ENCODE measurements at regions not wholly inside any gene's neighbourhood (a gene's known extent, or its start where the extent isn't known, plus 50 kb on each side); places are given as distances from the start of the nearest gene placed in this dataset.

DNA sequence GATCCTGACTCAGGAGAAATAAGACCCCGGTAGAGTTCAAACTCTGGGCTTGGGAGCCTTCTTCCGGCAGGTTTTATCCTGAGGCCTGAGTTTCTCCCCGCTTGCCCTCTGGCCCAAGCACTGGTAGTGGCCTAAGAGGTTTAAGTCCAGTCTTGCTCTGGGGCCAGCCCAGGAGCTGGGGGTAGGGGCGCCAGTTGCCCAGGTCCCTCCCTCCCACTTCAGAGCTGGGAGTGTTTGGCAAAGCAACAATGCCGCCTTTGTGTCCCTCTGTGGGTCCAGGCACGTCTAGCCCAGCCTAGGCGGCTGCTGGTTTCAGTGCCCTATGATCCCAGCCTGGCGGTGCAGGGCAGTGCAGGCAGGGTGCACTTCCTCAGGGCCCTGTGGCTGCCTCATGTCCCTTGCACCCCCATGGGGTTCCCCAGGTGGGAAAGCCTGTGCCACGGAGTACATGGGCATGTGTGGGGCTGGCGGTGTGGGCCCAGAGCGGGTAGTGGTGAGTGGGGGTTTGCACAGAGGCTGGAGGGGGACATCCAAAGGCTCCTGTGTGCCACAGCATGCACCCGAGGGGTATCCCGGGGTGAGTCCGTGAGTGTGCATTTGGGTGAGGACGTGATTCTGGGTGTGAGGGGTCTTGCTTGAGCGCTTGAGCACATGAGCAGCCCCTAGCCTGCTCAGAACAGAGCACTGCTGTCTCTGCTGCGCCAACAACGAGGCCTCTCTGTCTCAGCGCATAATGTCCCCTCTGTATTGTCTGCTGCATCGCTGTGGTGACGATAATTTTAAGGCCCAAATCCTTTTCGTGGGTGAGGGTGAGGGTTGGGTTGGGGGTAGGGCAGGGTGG, 61.7 kb upstream of the PSD2 start:
- no peaks in the 10 kb centered on the region for H3K9me3 ChIP-seq (ENCODE audit: low read length)
- H3K9ac ChIP-seq (ENCODE audit: low read length) = no peak overlapping the region
- H3K27me3 ChIP-seq (ENCODE audit: control insufficient read depth in 1 of 2, insufficient read depth in 2 of 2, low read length in 2 of 2) = no peaks in the 10 kb centered on the region
- H3K4me3 ChIP-seq (ENCODE audit: low read depth in 1 of 2, low read length in 2 of 2) = no peak overlapping the region
- H3K27ac ChIP-seq (ENCODE audit: low read depth, low read length) = no peak overlapping the region
- H3K36me3 ChIP-seq (ENCODE audit: insufficient read depth, low read length) = no peaks in the 10 kb centered on the region
- H3K4me1 ChIP-seq (ENCODE audit: insufficient read depth, low read length) = no peaks in the 10 kb centered on the region

DNA sequence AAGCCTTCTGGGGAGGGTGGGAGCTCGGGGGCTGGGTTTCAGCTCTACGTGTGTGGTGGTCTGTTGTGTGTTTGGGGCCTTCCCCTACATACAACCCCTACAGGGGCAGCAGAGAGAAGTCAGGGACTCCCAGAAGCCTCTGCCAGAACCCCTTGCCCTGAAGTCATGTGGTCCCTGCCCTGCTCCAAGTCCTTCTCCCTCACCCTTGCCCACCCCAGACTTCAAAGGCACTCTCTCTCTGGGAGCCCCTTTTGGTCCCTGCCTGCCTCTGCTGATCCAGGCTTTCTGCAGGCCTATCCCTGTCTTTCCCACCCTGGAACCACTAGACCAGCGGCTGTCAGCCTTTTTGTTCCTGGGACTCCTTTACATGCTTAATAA, 61.1 kb upstream of the PSD2 start:
- H3K36me3 ChIP-seq (ENCODE audit: insufficient read depth, low read length) = no peaks in the 10 kb centered on the region
- H3K9ac ChIP-seq (ENCODE audit: low read length) = no peak overlapping the region
- no peaks in the 10 kb centered on the region for H3K9me3 ChIP-seq (ENCODE audit: low read length)
- H3K4me1 ChIP-seq (ENCODE audit: insufficient read depth, low read length) = no peaks in the 10 kb centered on the region
- H3K27me3 ChIP-seq (ENCODE audit: control insufficient read depth in 1 of 2, insufficient read depth in 2 of 2, low read length in 2 of 2) = no peaks in the 10 kb centered on the region
- no peak overlapping the region for H3K4me3 ChIP-seq (ENCODE audit: low read depth in 1 of 2, low read length in 2 of 2)
- no peak overlapping the region for H3K27ac ChIP-seq (ENCODE audit: low read depth, low read length)

DNA sequence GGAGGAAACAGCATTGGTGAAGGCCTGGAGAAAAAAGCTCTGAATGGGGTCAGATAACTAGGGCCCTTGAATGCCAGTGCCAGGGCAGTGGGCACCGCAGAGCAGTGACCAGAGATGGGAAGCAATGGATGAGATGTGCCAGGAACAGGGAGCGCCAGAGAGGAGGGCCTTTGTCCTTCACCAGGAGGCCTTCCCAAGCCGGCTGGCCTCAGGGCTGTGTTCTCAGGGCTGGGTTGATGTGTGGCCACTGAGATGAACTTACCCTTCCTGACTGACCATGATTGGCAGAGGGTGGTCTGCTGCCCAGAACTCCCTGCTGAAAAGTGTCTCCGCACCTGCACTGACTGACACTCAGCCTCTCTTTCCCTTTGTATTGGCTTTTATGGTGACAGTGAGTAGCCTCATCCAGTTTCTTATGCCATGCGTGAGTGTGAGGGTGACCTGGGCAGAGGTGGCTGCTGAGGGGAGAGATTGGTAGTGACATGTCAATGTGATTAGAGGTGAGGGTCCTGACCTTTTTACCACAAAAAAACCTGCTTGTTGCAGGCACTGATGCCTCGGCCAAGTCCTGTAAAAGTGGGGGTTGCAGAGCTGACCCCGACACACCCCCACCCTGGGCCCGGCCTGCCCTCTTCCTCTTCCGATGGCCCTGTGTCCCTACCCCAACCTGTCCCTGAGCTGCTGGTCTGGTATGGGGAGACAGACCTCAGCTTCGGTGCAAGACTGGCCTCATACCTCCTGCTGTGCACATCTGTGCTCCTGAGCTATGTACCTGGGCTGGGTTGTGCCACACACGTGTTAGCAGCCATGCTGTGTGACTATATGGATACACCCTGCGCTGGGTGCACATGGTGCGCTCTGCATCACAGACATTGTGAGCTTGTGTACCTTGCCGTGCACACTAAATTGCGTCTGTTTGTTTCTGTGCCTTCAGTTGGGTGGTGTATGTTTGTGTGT, 57.1 kb upstream of the PSD2 start:
- no peak overlapping the region for H3K4me3 ChIP-seq (ENCODE audit: low read depth in 1 of 2, low read length in 2 of 2)
- H3K9ac ChIP-seq (ENCODE audit: low read length) = no peak overlapping the region
- no peaks in the 10 kb centered on the region for H3K9me3 ChIP-seq (ENCODE audit: low read length)
- no peaks in the 10 kb centered on the region for H3K27me3 ChIP-seq (ENCODE audit: control insufficient read depth in 1 of 2, insufficient read depth in 2 of 2, low read length in 2 of 2)
- no peak overlapping the region for H3K27ac ChIP-seq (ENCODE audit: low read depth, low read length)
- no peaks in the 10 kb centered on the region for H3K4me1 ChIP-seq (ENCODE audit: insufficient read depth, low read length)
- no peaks in the 10 kb centered on the region for H3K36me3 ChIP-seq (ENCODE audit: insufficient read depth, low read length)

DNA sequence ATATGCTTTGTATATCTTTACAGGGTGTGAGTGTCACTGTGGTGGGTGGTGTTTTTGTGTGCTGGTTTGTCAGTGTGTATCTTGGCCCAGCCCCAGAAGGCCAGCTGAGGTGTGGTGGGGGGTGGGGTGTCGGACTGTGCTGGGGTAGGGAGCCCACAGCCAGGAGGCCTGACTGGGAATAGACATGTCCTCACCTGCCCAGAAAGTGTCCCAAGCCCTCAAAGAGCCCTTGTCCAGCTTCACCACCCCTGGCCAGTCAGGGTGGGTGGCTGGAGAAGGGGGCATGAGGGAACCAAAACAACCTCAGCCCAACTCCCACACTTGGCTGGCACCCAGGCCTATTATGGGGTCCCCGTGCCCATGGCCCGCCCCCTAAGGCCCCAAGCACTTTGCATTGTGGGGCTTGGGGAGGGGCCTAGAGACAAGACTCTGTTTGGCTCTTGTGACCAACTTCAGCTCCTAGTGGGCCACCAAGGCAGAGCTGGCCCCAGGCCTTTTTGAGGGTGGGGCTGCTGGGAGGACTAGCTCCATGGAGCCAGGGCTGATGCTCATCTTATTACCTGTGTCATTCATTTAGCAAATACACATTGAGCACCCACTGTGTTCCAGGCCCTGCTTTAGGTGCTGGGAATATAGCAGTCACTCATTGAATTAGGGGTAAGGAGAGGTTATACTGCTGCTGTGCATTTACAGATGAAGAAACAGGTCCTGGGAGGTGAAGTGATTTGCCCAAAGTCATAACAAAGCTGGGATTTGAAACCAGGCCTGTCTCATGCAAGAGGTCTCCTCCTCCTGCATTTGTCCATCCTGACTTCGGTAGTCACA, 56.2 kb upstream of the PSD2 start:
- Histone ChIP-seq H3K4me1 (ENCODE audit: insufficient read depth, low read length) (no peaks in the 10 kb centered on the region), H3K9ac (ENCODE audit: low read length) (no peak overlapping the region), H3K9me3 (ENCODE audit: low read length) (no peaks in the 10 kb centered on the region), H3K27me3 (ENCODE audit: control insufficient read depth in 1 of 2, insufficient read depth in 2 of 2, low read length in 2 of 2) (no peaks in the 10 kb centered on the region), H3K27ac (ENCODE audit: low read depth, low read length) (no peak overlapping the region), H3K36me3 (ENCODE audit: insufficient read depth, low read length) (no peaks in the 10 kb centered on the region), H3K4me3 (ENCODE audit: low read depth in 1 of 2, low read length in 2 of 2) (no peak overlapping the region)

DNA sequence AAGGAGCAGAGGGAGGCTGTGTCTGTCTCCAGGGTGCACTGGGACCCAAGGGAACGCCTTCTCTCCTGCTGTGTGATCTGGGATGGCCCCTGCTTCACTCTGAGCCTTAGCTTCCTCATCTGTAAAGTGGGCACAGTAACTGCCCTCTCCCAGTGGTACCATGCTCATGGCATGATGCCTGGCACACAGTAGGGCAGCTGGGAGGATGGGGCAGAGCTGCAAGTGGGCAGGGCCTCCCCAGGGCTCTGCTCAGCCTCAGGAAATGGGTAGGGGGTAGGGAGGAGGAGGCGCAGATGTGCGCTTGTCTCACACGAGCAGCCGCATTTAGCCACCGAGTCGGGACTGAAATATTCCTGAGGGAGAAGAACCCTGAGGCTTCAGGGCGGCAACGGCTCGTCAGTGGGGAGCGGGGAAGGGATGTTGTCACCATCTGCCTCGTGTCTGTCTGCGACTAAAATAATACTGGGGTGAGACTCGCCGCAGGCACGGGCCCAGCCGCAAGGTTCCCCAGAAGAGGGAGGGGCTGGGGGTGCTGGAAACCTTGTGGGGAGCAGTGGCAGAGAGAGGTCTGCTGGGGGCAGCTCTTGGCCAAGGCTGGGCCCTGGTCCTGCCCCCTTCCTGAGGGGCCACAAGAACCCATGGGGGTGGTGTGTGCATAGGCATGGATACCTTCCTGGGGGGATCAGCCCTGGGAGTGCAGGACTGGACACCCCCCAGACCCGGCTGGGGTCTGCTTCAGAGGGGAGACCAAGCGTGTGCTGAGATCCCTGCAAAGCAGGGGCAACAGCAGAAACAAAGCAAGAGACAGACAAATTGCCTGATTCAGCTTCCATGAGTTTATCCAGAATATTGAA, 55.2 kb upstream of the PSD2 start:
- H3K4me3 ChIP-seq (ENCODE audit: low read depth in 1 of 2, low read length in 2 of 2) = no peak overlapping the region
- H3K27ac ChIP-seq (ENCODE audit: low read depth, low read length) = no peak overlapping the region

DNA sequence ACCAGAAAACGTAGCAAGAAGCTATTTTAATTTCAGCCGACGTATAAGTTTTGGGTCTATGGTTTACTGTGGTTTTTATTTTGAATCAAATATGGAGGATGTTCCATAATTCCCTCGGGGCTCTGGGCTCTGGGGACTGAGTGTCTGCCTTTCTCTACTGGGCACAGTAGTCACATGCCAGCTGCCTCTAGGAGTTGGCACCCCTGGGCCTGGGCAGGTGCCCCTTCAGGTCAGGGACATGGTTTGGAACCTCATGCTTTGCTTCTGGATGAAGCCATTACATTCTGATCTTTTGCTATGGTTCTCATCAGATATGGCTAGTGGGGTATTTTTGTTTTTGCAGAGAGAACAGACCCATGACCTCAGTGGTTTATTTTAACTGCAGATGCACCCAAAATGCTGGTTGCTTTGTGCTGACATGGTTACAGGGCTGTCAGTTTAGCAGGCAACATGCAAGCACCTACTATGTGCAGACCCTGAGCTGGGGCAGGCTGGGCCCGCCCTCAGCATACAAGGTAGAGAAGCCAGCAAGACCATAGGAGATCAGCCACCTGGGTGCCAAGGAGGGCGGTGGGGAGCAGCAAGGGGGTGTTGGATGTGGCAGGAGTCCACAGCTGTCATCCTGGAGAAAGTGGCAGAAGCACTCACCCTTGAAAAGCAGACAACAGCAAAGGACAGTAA, 54.5 kb upstream of the PSD2 start:
- Histone ChIP-seq H3K4me1 (ENCODE audit: insufficient read depth, low read length) (peaks cover 8% of the 10 kb centered on the region), H3K4me3 (ENCODE audit: low read depth in 1 of 2, low read length in 2 of 2) (no peak overlapping the region), H3K27ac (ENCODE audit: low read depth, low read length) (no peak overlapping the region), H3K36me3 (ENCODE audit: insufficient read depth, low read length) (no peaks in the 10 kb centered on the region), H3K9me3 (ENCODE audit: low read length) (no peaks in the 10 kb centered on the region), H3K27me3 (ENCODE audit: control insufficient read depth in 1 of 2, insufficient read depth in 2 of 2, low read length in 2 of 2) (no peaks in the 10 kb centered on the region), H3K9ac (ENCODE audit: low read length) (no peak overlapping the region)

More for the DNA sequence above, 55.2 kb upstream of the PSD2 start:
- H3K36me3 ChIP-seq (ENCODE audit: insufficient read depth, low read length) = no peaks in the 10 kb centered on the region
- H3K27me3 ChIP-seq (ENCODE audit: control insufficient read depth in 1 of 2, insufficient read depth in 2 of 2, low read length in 2 of 2) = no peaks in the 10 kb centered on the region
- H3K9ac ChIP-seq (ENCODE audit: low read length) = no peak overlapping the region
- no peaks in the 10 kb centered on the region for H3K9me3 ChIP-seq (ENCODE audit: low read length)
- no peaks in the 10 kb centered on the region for H3K4me1 ChIP-seq (ENCODE audit: insufficient read depth, low read length)

DNA sequence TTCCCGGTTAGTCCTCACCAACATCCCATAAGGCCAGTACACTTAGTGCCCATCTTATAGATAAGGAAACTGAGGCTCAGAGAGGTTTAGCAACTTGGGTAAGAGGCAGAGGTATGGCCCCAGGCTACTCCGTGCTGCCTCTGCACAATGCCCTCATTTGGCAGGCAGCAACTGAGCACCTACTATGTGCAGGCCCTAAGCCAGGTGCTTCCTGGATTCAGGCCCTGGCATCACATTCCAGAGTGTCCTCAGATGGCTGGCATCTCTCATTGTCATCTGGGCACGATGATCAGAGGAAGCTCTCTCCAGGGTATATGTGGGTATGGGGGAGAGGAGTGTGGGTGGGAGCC, 53.8 kb upstream of the PSD2 start:
- no peaks in the 10 kb centered on the region for H3K9me3 ChIP-seq (ENCODE audit: low read length)
- no peak overlapping the region for H3K9ac ChIP-seq (ENCODE audit: low read length)
- H3K4me1 ChIP-seq (ENCODE audit: insufficient read depth, low read length) = peaks cover 13% of the 10 kb centered on the region

DNA sequence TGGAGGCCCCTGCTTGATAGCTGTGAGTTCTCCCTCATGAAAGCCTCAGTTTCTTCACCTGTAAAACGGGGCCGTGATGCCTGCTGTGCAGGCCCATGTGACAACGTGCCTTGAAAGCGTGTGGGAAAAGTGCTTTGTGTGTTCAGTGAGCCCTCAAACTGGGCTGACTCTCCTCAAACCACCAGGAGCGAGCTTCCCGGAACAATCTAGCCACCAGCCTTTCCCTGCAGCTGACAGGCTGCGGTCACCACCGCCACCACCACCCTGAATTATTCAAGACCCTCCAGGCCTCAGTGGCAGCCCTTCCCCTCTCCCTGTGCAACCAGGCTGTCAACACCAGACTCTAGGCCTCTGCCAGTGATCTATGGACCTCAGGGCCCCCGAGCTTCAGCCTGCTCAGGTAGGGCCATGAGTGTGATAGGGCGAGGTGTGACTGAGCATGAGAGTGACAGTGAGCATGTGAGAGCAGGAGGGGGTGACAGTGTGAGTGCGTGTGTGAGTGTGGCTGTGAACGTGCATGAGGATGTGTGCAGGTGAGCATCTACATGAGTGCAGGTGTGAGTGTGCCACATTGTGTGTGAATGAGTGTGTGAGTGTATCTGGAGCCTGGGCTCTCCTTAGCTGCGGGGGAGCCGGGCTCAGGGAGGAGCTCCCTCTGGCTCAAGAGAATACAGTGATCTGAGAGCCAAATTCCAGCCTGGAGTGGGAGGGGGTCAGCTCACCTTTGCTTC, 53.3 kb upstream of the PSD2 start:
- H3K27ac ChIP-seq (ENCODE audit: low read depth, low read length) = no peak overlapping the region

More for the DNA sequence above, 53.8 kb upstream of the PSD2 start:
- Histone ChIP-seq H3K4me3 (ENCODE audit: low read depth in 1 of 2, low read length in 2 of 2) (no peak overlapping the region), H3K27me3 (ENCODE audit: control insufficient read depth in 1 of 2, insufficient read depth in 2 of 2, low read length in 2 of 2) (peaks cover 0 to 5% of the 10 kb centered on the region in 2 donors), H3K27ac (ENCODE audit: low read depth, low read length) (no peak overlapping the region), H3K36me3 (ENCODE audit: insufficient read depth, low read length) (no peaks in the 10 kb centered on the region)

DNA sequence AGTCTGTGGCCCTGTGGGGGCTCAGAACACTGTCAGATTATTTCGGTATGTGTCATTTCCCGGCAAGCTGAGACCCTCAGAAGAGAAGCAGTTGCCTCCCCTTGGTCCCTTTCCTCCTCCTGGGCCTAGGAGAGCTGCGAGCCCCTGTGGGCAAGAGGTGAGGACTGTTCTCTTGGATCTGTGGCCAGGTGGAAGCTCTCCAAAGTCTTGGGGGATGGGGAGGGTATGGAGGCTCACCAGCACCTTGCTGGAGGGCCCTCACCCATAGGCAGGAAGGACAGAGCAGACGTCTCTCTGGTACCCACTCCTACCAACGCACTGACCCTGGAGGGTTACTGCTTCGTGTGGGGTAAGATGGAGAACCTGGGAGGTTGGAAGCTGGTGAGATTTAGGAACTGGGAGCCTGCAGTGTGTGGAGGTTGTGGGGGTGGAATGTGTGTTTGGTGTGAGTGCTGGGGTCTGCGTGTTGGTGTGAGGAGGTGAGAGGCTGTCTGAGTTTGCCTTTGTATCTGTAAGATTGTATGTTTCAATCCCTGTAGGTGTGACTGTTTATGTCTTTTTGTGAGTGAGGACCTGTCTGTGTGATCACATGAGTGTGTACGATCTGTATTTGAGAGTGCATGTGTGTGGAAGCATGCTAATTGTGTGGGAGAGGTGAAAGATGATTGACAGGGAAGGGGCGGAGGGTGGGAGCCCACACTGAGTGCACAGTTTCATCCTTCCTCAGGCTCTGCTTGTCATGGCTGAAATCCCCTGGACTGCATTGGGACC, 52.4 kb upstream of the PSD2 start:
- no peak overlapping the region for H3K4me3 ChIP-seq (ENCODE audit: low read depth in 1 of 2, low read length in 2 of 2)
- peaks cover 6 to 19% of the 10 kb centered on the region in 2 donors for H3K27me3 ChIP-seq (ENCODE audit: control insufficient read depth in 1 of 2, insufficient read depth in 2 of 2, low read length in 2 of 2)
- no peak overlapping the region for H3K9ac ChIP-seq (ENCODE audit: low read length)
- H3K36me3 ChIP-seq (ENCODE audit: insufficient read depth, low read length) = no peaks in the 10 kb centered on the region
- no peaks in the 10 kb centered on the region for H3K9me3 ChIP-seq (ENCODE audit: low read length)
- no peak overlapping the region for H3K27ac ChIP-seq (ENCODE audit: low read depth, low read length)
- peaks cover 27% of the 10 kb centered on the region for H3K4me1 ChIP-seq (ENCODE audit: insufficient read depth, low read length)

More for the DNA sequence above, 53.3 kb upstream of the PSD2 start:
- peaks cover 0 to 10% of the 10 kb centered on the region in 2 donors for H3K27me3 ChIP-seq (ENCODE audit: control insufficient read depth in 1 of 2, insufficient read depth in 2 of 2, low read length in 2 of 2)
- H3K9me3 ChIP-seq (ENCODE audit: low read length) = no peaks in the 10 kb centered on the region
- H3K4me1 ChIP-seq (ENCODE audit: insufficient read depth, low read length) = peaks cover 19% of the 10 kb centered on the region
- H3K9ac ChIP-seq (ENCODE audit: low read length) = no peak overlapping the region
- H3K4me3 ChIP-seq (ENCODE audit: low read depth in 1 of 2, low read length in 2 of 2) = no peak overlapping the region
- H3K36me3 ChIP-seq (ENCODE audit: insufficient read depth, low read length) = no peaks in the 10 kb centered on the region

Data from muscle layer of colon (tissue), 2 donors.